ENCODE measurements at regions not wholly inside any gene's neighbourhood (a gene's known extent, or its start where the extent isn't known, plus 50 kb on each side); places are given as distances from the start of the nearest gene placed in this dataset.

DNA sequence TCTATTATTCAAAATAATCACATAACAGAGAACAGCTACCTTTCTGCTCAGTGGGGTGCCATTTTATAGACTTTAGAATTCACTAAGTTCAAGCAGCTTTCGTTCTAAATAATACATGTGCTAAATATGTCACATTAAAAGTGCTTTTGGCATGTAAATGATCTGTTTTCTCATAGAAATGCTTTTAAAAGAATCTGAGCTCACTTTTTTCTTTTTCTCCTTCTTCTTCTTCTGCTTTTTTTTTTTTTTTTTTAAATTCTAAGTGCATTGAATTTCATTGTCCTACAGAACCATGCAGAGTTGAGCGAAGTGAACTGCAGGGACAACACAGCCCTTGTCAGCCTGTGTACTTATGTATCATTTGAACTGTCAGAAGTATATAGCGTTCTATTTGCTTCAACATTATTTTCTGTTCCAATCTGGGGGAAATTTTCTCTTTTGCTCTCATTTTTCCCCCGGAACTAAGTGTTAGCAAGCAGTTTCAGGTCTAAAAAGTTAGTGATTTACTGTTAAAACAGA is 193.8 kb upstream of the TMCO5A start:
- TF ChIP-seq, protein P1, sequence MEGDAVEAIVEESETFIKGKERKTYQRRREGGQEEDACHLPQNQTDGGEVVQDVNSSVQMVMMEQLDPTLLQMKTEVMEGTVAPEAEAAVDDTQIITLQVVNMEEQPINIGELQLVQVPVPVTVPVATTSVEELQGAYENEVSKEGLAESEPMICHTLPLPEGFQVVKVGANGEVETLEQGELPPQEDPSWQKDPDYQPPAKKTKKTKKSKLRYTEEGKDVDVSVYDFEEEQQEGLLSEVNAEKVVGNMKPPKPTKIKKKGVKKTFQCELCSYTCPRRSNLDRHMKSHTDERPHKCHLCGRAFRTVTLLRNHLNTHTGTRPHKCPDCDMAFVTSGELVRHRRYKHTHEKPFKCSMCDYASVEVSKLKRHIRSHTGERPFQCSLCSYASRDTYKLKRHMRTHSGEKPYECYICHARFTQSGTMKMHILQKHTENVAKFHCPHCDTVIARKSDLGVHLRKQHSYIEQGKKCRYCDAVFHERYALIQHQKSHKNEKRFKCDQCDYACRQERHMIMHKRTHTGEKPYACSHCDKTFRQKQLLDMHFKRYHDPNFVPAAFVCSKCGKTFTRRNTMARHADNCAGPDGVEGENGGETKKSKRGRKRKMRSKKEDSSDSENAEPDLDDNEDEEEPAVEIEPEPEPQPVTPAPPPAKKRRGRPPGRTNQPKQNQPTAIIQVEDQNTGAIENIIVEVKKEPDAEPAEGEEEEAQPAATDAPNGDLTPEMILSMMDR (conservative IDR thresholded peaks at IDR 0.05 in 1 of 2, IDR thresholded peaks at IDR 0.05 in 1 of 2; ENCODE audit: low read depth in 1 of 2, low read length in 2 of 2): no peak
- TF ChIP-seq EZH2 (IDR thresholded peaks at IDR 0.05; ENCODE audit: low read length, missing control alignments): no peak

All from fibroblast of lung (primary cell).